CD4-positive, alpha-beta T cell treated with Interleukin-15 for 4 hours (primary cell): ENCODE measurements at regions not wholly inside any gene's neighbourhood (a gene's known extent, or its start where the extent isn't known, plus 50 kb on each side); places are given as distances from the start of the nearest gene placed in this dataset.

ENCODE experiments used
- DNase-seq: peaks from one replicate; pipeline ENCODE4 v3.0.0-alpha.2; 2020; ENCODE audit warnings: low spot score

GRCh38 chr15:47824147-47824546 lies 106.8 kb downstream of the SEMA6D start:
- DNase-seq = no peak

- no peak for DNase-seq
Observed at GRCh38 chr15:47829667-47830066, 112.4 kb downstream of the SEMA6D start.

GRCh38 chr15:47834093-47834492 lies 116.8 kb downstream of the SEMA6D start:
- no peak for DNase-seq

- no peak for DNase-seq
Observed at GRCh38 chr15:47839233-47839825, 122.0 kb downstream of the SEMA6D start.

- no peak for DNase-seq
Observed at GRCh38 chr15:47843124-47843663, 125.9 kb downstream of the SEMA6D start.

GRCh38 chr15:47844437-47844836 lies 127.1 kb downstream of the SEMA6D start:
- no peak for DNase-seq

- DNase-seq = no peak
Observed at GRCh38 chr15:47846128-47846868, 129.0 kb downstream of the SEMA6D start.

- no peak for DNase-seq
Observed at GRCh38 chr15:47846876-47847275, 129.6 kb downstream of the SEMA6D start.

- DNase-seq = no peak
Observed at GRCh38 chr15:47856071-47856470, 138.8 kb downstream of the SEMA6D start.

GRCh38 chr15:47857014-47857775 lies 139.9 kb downstream of the SEMA6D start:
- no peak for DNase-seq

- DNase-seq = no peak
Observed at GRCh38 chr15:47857776-47858167, 140.5 kb downstream of the SEMA6D start.

GRCh38 chr15:47861111-47861903 lies 144.0 kb downstream of the SEMA6D start:
- no peak for DNase-seq

GRCh38 chr15:47862402-47862801 lies 145.1 kb downstream of the SEMA6D start:
- no peak for DNase-seq

GRCh38 chr15:47866446-47866845 lies 149.1 kb downstream of the SEMA6D start:
- DNase-seq = no peak

- DNase-seq = no peak
Observed at GRCh38 chr15:47870300-47870955, 153.1 kb downstream of the SEMA6D start.

- DNase-seq = no peak
Observed at GRCh38 chr15:47870956-47871625, 153.8 kb downstream of the SEMA6D start.

- no peak for DNase-seq
Observed at GRCh38 chr15:47872208-47872607, 154.9 kb downstream of the SEMA6D start.

- no peak for DNase-seq
Observed at GRCh38 chr15:47872869-47873432, 155.6 kb downstream of the SEMA6D start.

GRCh38 chr15:47876986-47877385 lies 159.7 kb downstream of the SEMA6D start:
- no peak for DNase-seq

GRCh38 chr15:47877836-47878235 lies 160.5 kb downstream of the SEMA6D start:
- DNase-seq = no peak

GRCh38 chr15:47885920-47886319 lies 168.6 kb downstream of the SEMA6D start:
- DNase-seq = no peak
